Mesodermal cell (in vitro differentiated cells): ENCODE measurements at regions not wholly inside any gene's neighbourhood (a gene's known extent, or its start where the extent isn't known, plus 50 kb on each side); places are given as distances from the start of the nearest gene placed in this dataset.
A peak's percentile ranks its signal among the peaks of the same experiment; 100 is the strongest.

Experiments used
- H3K27ac ChIP-seq: 2 replicates; pipeline ENCODE4 v1.7.0; 2013; ENCODE audit warnings: mild to moderate bottlenecking, low read depth, low read length, moderate library complexity; ENCODE audit not compliant: severe bottlenecking
- H3K36me3 ChIP-seq: 2 replicates; pipeline ENCODE4 v1.7.1; 2013; ENCODE audit warnings: mild to moderate bottlenecking, low read length, moderate library complexity; ENCODE audit not compliant: control insufficient read depth, insufficient read depth
- H3K4me1 ChIP-seq: one replicate; pipeline ENCODE4 v1.7.1; 2013; ENCODE audit warnings: mild to moderate bottlenecking, low read length; ENCODE audit not compliant: insufficient read depth, control insufficient read depth, poor library complexity, severe bottlenecking
- H3K4me3 ChIP-seq: 2 replicates; pipeline ENCODE4 v1.7.0; 2013; ENCODE audit warnings: low read length, control low read depth, mild to moderate bottlenecking; ENCODE audit not compliant: insufficient read depth, poor library complexity, severe bottlenecking; ENCODE audit errors: extremely low read depth
- H3K9me3 ChIP-seq: 2 replicates; pipeline ENCODE4 v1.7.1; 2013; ENCODE audit warnings: mild to moderate bottlenecking, low read length, moderate library complexity; ENCODE audit not compliant: control insufficient read depth
- WGBS, 2 experiments: methylation state at CpG; one replicate each; pipeline ENCODE4 v1.1.5; 2013; ENCODE audit warnings: missing lambda C conversion rate in 2 of 2; ENCODE audit not compliant: insufficient coverage in 2 of 2; 5-methylcytosine and 5-hydroxymethylcytosine counted together

GRCh38 chr9:30996761-30997160 lies 1387.7 kb upstream of the ACO1 start:
- Histone ChIP-seq H3K4me3 (no peak overlapping the region), H3K4me1 (no peaks in the 10 kb centered on the region), H3K27ac (no peak overlapping the region), H3K9me3 (no peaks in the 10 kb centered on the region), H3K36me3 (no peaks in the 10 kb centered on the region)
- no CpG with 5 or more reads among the region's 1 CpG for WGBS, 2 experiments

GRCh38 chr9:30997291-30997690 lies 1387.2 kb upstream of the ACO1 start:
- Histone ChIP-seq H3K4me3 (no peak overlapping the region), H3K27ac (no peak overlapping the region), H3K4me1 (no peaks in the 10 kb centered on the region), H3K36me3 (no peaks in the 10 kb centered on the region), H3K9me3 (no peaks in the 10 kb centered on the region)
- WGBS, 2 experiments, result no CpG with 5 or more reads among the region's 2 CpGs

GRCh38 chr9:31005086-31005665 lies 1379.3 kb upstream of the ACO1 start:
- no peak overlapping the region for H3K27ac ChIP-seq
- H3K9me3 ChIP-seq, result no peaks in the 10 kb centered on the region
- H3K4me1 ChIP-seq, result no peaks in the 10 kb centered on the region
- H3K4me3 ChIP-seq, result no peak overlapping the region
- 84 to 86% methylated on average over 3 of the region's 4 CpGs for WGBS, 2 experiments
- H3K36me3 ChIP-seq, result no peaks in the 10 kb centered on the region

GRCh38 chr9:31013371-31013770 lies 1371.1 kb upstream of the ACO1 start:
- Histone ChIP-seq H3K9me3 (no peaks in the 10 kb centered on the region), H3K27ac (no peak overlapping the region), H3K4me3 (no peak overlapping the region), H3K36me3 (no peaks in the 10 kb centered on the region), H3K4me1 (no peaks in the 10 kb centered on the region)

GRCh38 chr9:31023847-31024246 lies 1360.6 kb upstream of the ACO1 start:
- no peak overlapping the region for H3K27ac ChIP-seq

GRCh38 chr9:31027678-31028077 lies 1356.8 kb upstream of the ACO1 start:
- H3K27ac ChIP-seq, result no peak overlapping the region
- no peaks in the 10 kb centered on the region for H3K36me3 ChIP-seq
- H3K4me1 ChIP-seq, result no peaks in the 10 kb centered on the region
- WGBS, 2 experiments, result no CpG with 5 or more reads among the region's 1 CpG
- H3K4me3 ChIP-seq, result no peak overlapping the region
- no peaks in the 10 kb centered on the region for H3K9me3 ChIP-seq

More at GRCh38 chr9:31023847-31024246, 1360.6 kb upstream of the ACO1 start:
- no peaks in the 10 kb centered on the region for H3K9me3 ChIP-seq
- no peaks in the 10 kb centered on the region for H3K4me1 ChIP-seq
- H3K4me3 ChIP-seq, result no peak overlapping the region
- no peaks in the 10 kb centered on the region for H3K36me3 ChIP-seq
- WGBS, 2 experiments, result 78 to 81% methylated on average over 2 to 3 of the region's 3 CpGs

GRCh38 chr9:31028137-31028536 lies 1356.3 kb upstream of the ACO1 start:
- Histone ChIP-seq H3K9me3 (no peaks in the 10 kb centered on the region), H3K4me1 (no peaks in the 10 kb centered on the region), H3K36me3 (no peaks in the 10 kb centered on the region), H3K27ac (no peak overlapping the region), H3K4me3 (no peak overlapping the region)
- WGBS, 2 experiments, result 91% methylated on average over 7 of the region's 8 CpGs; no CpG with 5 or more reads in 1 of the 2 experiments

GRCh38 chr9:31030741-31031202 lies 1353.7 kb upstream of the ACO1 start:
- Histone ChIP-seq H3K4me3 (no peak overlapping the region), H3K4me1 (no peaks in the 10 kb centered on the region), H3K36me3 (no peaks in the 10 kb centered on the region), H3K27ac (peak overlapping the region; percentile 71), H3K9me3 (no peaks in the 10 kb centered on the region)
- WGBS, 2 experiments, result 7 to 15% methylated on average over 4 to 6 of the region's 6 CpGs

GRCh38 chr9:31032206-31032605 lies 1352.2 kb upstream of the ACO1 start:
- no peaks in the 10 kb centered on the region for H3K4me1 ChIP-seq
- no peak overlapping the region for H3K4me3 ChIP-seq
- no peaks in the 10 kb centered on the region for H3K9me3 ChIP-seq
- no peaks in the 10 kb centered on the region for H3K36me3 ChIP-seq
- no peak overlapping the region for H3K27ac ChIP-seq
- WGBS, 2 experiments, result 90 to 100% methylated on average over 1 of the region's 3 CpGs

GRCh38 chr9:31034311-31034710 lies 1350.1 kb upstream of the ACO1 start:
- WGBS, 2 experiments, result 70 to 92% methylated on average over 2 of the region's 4 CpGs
- H3K9me3 ChIP-seq, result no peaks in the 10 kb centered on the region
- H3K27ac ChIP-seq, result no peak overlapping the region
- no peak overlapping the region for H3K4me3 ChIP-seq
- H3K4me1 ChIP-seq, result no peaks in the 10 kb centered on the region
- H3K36me3 ChIP-seq, result no peaks in the 10 kb centered on the region

GRCh38 chr9:31040564-31040963 lies 1343.9 kb upstream of the ACO1 start:
- Histone ChIP-seq H3K36me3 (no peaks in the 10 kb centered on the region), H3K4me1 (no peaks in the 10 kb centered on the region), H3K27ac (no peak overlapping the region), H3K9me3 (no peaks in the 10 kb centered on the region), H3K4me3 (no peak overlapping the region)
- WGBS, 2 experiments, result 95% methylated on average over 3 of the region's 4 CpGs; no CpG with 5 or more reads in 1 of the 2 experiments
